ENCODE measurements at regions not wholly inside any gene's neighbourhood (a gene's known extent, or its start where the extent isn't known, plus 50 kb on each side); places are given as distances from the start of the nearest gene placed in this dataset.

DNA sequence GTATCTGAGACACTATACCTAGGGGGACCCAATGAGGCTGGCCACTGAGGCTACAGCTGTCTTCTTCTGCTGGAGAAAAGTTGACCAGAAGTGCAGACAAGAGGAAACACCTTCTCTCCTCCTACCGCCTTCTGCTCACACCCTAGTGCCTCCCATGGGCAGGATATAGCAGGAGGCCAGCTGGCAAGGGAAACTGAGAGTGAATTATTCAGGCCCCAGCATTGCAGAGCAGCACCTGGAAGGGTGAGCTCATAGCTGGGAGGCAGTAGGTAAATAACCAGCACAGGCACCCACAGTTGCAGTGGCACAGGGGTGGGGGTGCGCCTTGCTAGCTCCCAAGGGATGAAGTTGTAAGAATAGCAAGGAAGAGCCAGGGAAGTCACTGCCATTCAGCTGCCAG is 267.4 kb upstream of the NCAM1 start:
- TF ChIP-seq CTCF (IDR thresholded peaks at IDR 0.05): no peak
- no peak for TF ChIP-seq POLR2A (IDR thresholded peaks at IDR 0.05)
- no peak for TF ChIP-seq EP300 (IDR thresholded peaks at IDR 0.05; ENCODE audit: low read depth)
- no peak for TF ChIP-seq POLR2AphosphoS5 (IDR thresholded peaks at IDR 0.05)

Data from transverse colon (tissue), 4 donors.